MCF 10A (cell line): ENCODE measurements at regions not wholly inside any gene's neighbourhood (a gene's known extent, or its start where the extent isn't known, plus 50 kb on each side); places are given as distances from the start of the nearest gene placed in this dataset.

ENCODE experiments used
- BruUV-seq: library from RNA; stranded (reverse); fragments of 400-500 nt; replicated peaks from 2 replicates; lab custom pipeline; 2021; lab: Mats Ljungman, UMichigan
- CTCF ChIA-PET: fragments of 300-600 bp; sonication (Branson Sonifier 250); formaldehyde crosslinking; extraction: SDS; loops from one replicate; lab custom pipeline; 2021; ENCODE audit warnings: antibody characterized with exemption, inconsistent platforms; lab: Yijun Ruan, JAX
- POLR2A ChIA-PET: fragments of 300-600, 350-650 bp; sonication (Branson Sonifier 250); formaldehyde crosslinking; extraction: SDS; loops from one replicate; lab custom pipeline; 2020; ENCODE audit warnings: antibody characterized with exemption, inconsistent platforms; lab: Yijun Ruan, JAX
- DNase-seq: peaks from one replicate; pipeline ENCODE4 v3.0.0-alpha.2; 2018; ENCODE audit not compliant: unreplicated experiment
- H3K27ac Mint-ChIP-seq: one replicate; pipeline ENCODE4 v1.8.0; 2022; ENCODE audit warnings: mild to moderate bottlenecking, low read depth, mixed read lengths; ENCODE audit not compliant: unreplicated experiment
- H3K27me3 Mint-ChIP-seq: one replicate; pipeline ENCODE4 v1.8.0; 2022; ENCODE audit warnings: mixed read lengths; ENCODE audit not compliant: insufficient read depth, unreplicated experiment
- H3K36me3 Mint-ChIP-seq: one replicate; pipeline ENCODE4 v1.8.0; 2022; ENCODE audit warnings: mild to moderate bottlenecking, moderate library complexity, mixed read lengths; ENCODE audit not compliant: insufficient read depth, unreplicated experiment
- H3K4me1 Mint-ChIP-seq: one replicate; pipeline ENCODE4 v1.8.0; 2022; ENCODE audit warnings: mixed read lengths; ENCODE audit not compliant: insufficient read depth, unreplicated experiment
- H3K4me3 Mint-ChIP-seq: one replicate; pipeline ENCODE4 v1.8.0; 2022; ENCODE audit warnings: mild to moderate bottlenecking, moderate library complexity, mixed read lengths; ENCODE audit not compliant: unreplicated experiment
- H3K9me3 Mint-ChIP-seq: one replicate; pipeline ENCODE4 v1.8.0; 2022; ENCODE audit warnings: mixed read lengths; ENCODE audit not compliant: unreplicated experiment
- CTCF ChIP-seq: fragments of 200-600 bp; IDR thresholded peaks from one replicate; pipeline ENCODE4 v1.8.0; 2022; ENCODE audit warnings: antibody characterized with exemption, mild to moderate bottlenecking; ENCODE audit not compliant: unreplicated experiment
- intact Hi-C: fragments of 100-400 bp; cut with micrococcal nuclease; formaldehyde crosslinking; loops from 2 replicates; pipeline ENCODE4 v1.14.1; 2022

DNA sequence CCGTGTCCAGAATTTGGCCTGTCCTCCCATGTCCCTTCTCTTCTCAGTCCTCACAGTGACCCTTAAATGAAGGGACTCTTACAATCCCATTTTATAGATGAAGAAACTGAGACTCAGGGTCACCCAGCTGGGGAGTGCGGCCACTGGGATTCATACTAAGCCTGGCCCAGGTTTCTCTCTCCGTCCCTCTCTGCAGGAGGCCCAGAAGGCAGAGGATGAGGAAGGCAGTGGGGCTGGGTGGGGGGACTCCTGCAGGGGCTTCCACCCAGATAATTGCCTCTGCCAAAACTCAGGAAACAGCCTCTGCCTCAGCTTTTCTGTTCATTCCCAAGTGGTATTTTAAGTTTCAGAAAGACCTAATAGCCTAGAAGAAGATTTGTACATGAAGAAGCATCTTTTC lies 299.8 kb downstream of the MATN1 start:
- no peaks in the 10 kb centered on the region for H3K36me3 Mint-ChIP-seq
- H3K4me1 Mint-ChIP-seq = no peaks in the 10 kb centered on the region
- H3K9me3 Mint-ChIP-seq = peaks cover 8% of the 10 kb centered on the region
- no peak for DNase-seq
- BruUV-seq = no TSS peak
- intact Hi-C loops = no loop called here
- ChIA-PET CTCF (interaction anchor here (1.1 kb wide), 1 partner anchor 189 kb away, joined by 3 read pairs; no protein-coding TSS in a partner anchor), POLR2A (no interaction called here)
- H3K4me3 Mint-ChIP-seq = no peak overlapping the region
- H3K27ac Mint-ChIP-seq = no peak overlapping the region
- H3K27me3 Mint-ChIP-seq = peaks cover 36% of the 10 kb centered on the region
- TF ChIP-seq CTCF = no peak

DNA sequence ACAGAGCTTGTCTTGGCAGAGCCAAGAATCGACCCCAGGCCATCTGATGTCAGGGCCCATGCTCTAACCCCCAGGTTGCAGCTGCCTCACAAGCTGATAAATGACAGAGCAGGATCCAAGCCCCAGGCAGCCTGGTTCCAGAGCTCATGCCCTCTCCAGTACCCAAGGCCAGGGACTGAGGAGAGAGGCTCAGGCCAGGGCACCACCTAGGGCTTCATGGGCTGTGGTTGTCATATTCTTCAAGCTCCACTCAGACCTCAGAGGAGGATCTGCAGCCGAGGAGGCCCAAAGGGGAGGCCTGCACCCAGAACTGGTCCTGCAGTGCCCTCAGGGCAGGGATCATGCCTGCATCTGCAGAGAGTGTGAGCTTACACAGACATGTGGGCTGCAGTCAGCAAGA lies 301.1 kb downstream of the MATN1 start:
- no peak overlapping the region for H3K27ac Mint-ChIP-seq
- ChIA-PET CTCF (interaction anchor here (0.7 to 0.9 kb wide), 2 partner anchors 68 to 949 kb away, joined by 3 to 4 read pairs; no protein-coding TSS in a partner anchor), POLR2A (no interaction called here)
- intact Hi-C loops = no loop called here
- H3K9me3 Mint-ChIP-seq = no peaks in the 10 kb centered on the region
- H3K36me3 Mint-ChIP-seq = no peaks in the 10 kb centered on the region
- no peak for TF ChIP-seq CTCF
- H3K4me1 Mint-ChIP-seq = no peaks in the 10 kb centered on the region
- DNase-seq = no peak
- H3K4me3 Mint-ChIP-seq = no peak overlapping the region
- BruUV-seq = no TSS peak
- H3K27me3 Mint-ChIP-seq = peaks cover 23% of the 10 kb centered on the region

GRCh38 chr1:30420519-30421050 lies 302.8 kb downstream of the MATN1 start:
- BruUV-seq = no TSS peak
- POLR2A ChIA-PET = no interaction called here
- peak overlapping the region; percentile 64 for H3K27ac Mint-ChIP-seq
- no peaks in the 10 kb centered on the region for H3K36me3 Mint-ChIP-seq
- no peaks in the 10 kb centered on the region for H3K4me1 Mint-ChIP-seq
- intact Hi-C loops = no loop called here
- H3K27me3 Mint-ChIP-seq = peaks cover 6% of the 10 kb centered on the region
- H3K4me3 Mint-ChIP-seq = no peak overlapping the region
- DNase-seq = peak; percentile 17
- CTCF ChIA-PET = interaction anchor here (1.1 to 1.6 kb wide), 2 partner anchors 40 to 287 kb away, joined by 4 to 5 read pairs; no protein-coding TSS in a partner anchor
- TF ChIP-seq CTCF = no peak
- no peaks in the 10 kb centered on the region for H3K9me3 Mint-ChIP-seq

DNA sequence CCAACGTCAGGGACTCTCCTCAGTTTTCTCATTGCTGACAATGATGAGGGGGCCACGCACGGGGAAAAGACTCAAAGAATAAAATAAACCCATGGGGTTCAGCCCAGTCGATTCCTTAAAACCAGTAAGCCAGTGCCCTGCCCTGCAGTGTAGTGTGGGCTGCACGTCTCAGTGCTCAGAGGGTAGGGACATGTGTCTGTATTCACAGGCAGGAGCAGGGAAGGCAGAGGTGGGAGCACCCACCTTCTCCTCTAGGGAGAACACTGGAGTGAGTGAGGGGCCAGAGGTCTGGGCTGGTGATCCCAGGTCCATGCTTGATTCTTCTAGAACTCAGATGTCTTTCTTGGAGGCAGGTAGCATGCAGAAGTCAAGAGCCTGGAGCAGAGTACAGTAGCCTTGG lies 303.6 kb downstream of the MATN1 start:
- Mint-ChIP-seq H3K27me3 (no peaks in the 10 kb centered on the region), H3K4me1 (no peaks in the 10 kb centered on the region), H3K27ac (no peak overlapping the region), H3K9me3 (no peaks in the 10 kb centered on the region), H3K36me3 (no peaks in the 10 kb centered on the region), H3K4me3 (no peak overlapping the region)
- no TSS peak for BruUV-seq
- ChIA-PET POLR2A (no interaction called here), CTCF (interaction anchor here (1.6 kb wide), 2 partner anchors 40 to 288 kb away, joined by 4 to 5 read pairs; no protein-coding TSS in a partner anchor)
- no peak for DNase-seq
- intact Hi-C loops = no loop called here
- TF ChIP-seq CTCF = no peak
